SK-N-SH (cell line): ENCODE measurements at regions not wholly inside any gene's neighbourhood (a gene's known extent, or its start where the extent isn't known, plus 50 kb on each side); places are given as distances from the start of the nearest gene placed in this dataset.

Source experiments
- CTCF ChIA-PET: fragments of 300-600, 350-600 bp; formaldehyde crosslinking; extraction: SDS; loops from one replicate; lab custom pipeline; 2021; lab: Yijun Ruan, JAX
- POLR2A ChIA-PET: fragments of 350-600 bp; sonication (Branson Sonifier 250); formaldehyde crosslinking; extraction: SDS; loops from one replicate; lab custom pipeline; 2020; ENCODE audit warnings: antibody characterized with exemption, inconsistent platforms; lab: Yijun Ruan, JAX
- DNase-seq: peaks from one replicate; pipeline ENCODE4 v3.0.0; 2012
- H2AFZ ChIP-seq: fragments of 200-600 bp; sonication (generic); 2 replicates; pipeline ENCODE4 v1.8.1; 2016; ENCODE audit warnings: antibody characterized with exemption, mild to moderate bottlenecking, low read depth
- H3F3A ChIP-seq: fragments of 200-600 bp; sonication (generic); replicated peaks from 2 replicates; pipeline ENCODE3; 2016; ENCODE audit warnings: antibody characterized with exemption, mild to moderate bottlenecking; ENCODE audit not compliant: insufficient read depth
- H3K27ac ChIP-seq, 2 experiments: fragments of 200-500 bp in 1 of 2; fragments of 200-600 bp in 1 of 2; sonication (Bioruptor generic) in 1 of 2; sonication (generic), shearing (Covaris generic) in 1 of 2; 2 replicates each; pipeline versions ENCODE4 v1.5.1 to v1.6.1; 2014 to 2016; ENCODE audit warnings: low read depth in 2 of 2, inconsistent platforms in 1 of 2, low read length in 1 of 2, mild to moderate bottlenecking in 1 of 2, mixed read lengths in 1 of 2
- H3K27me3 ChIP-seq: fragments of 200-600 bp; sonication (generic), shearing (Covaris generic); 2 replicates; pipeline ENCODE4 v1.6.1; 2016; ENCODE audit warnings: mixed run types; ENCODE audit not compliant: insufficient read depth
- H3K36me3 ChIP-seq, 2 experiments: fragments of 200-500 bp in 1 of 2; fragments of 200-600 bp in 1 of 2; sonication (Bioruptor generic) in 1 of 2; sonication (generic) in 1 of 2; replicated peaks in 1 of 2; 2 replicates each; pipeline versions ENCODE3 to v1.5.1; 2014 to 2016; ENCODE audit warnings: low read length in 1 of 2, mild to moderate bottlenecking in 1 of 2; ENCODE audit not compliant: insufficient read depth in 2 of 2, control insufficient read depth in 1 of 2
- H3K4me1 ChIP-seq, 2 experiments: fragments of 200-500 bp in 1 of 2; fragments of 200-600 bp in 1 of 2; sonication (Bioruptor generic) in 1 of 2; sonication (generic), shearing (Covaris generic) in 1 of 2; 2 replicates each; pipeline versions ENCODE4 v1.5.1 to v1.6.1; 2014 to 2016; ENCODE audit warnings: low read depth in 1 of 2, low read length in 1 of 2, mixed run types in 1 of 2; ENCODE audit not compliant: insufficient read depth in 2 of 2, control insufficient read depth in 1 of 2
- H3K4me2 ChIP-seq: fragments of 200-600 bp; sonication (generic), shearing (Covaris generic); 2 replicates; pipeline ENCODE4 v1.6.1; 2017; ENCODE audit warnings: mixed run types
- H3K4me3 ChIP-seq, 2 experiments: fragments of 200-500 bp in 1 of 2; fragments of 200-600 bp in 1 of 2; sonication (Bioruptor generic) in 1 of 2; sonication (generic), shearing (Covaris generic) in 1 of 2; 2 replicates each; pipeline versions ENCODE4 v1.5.1 to v1.8.1; 2014 to 2016; ENCODE audit warnings: low read depth in 2 of 2, inconsistent platforms in 1 of 2, low read length in 1 of 2, mild to moderate bottlenecking in 1 of 2, mixed read lengths in 1 of 2, moderate library complexity in 1 of 2
- H3K79me2 ChIP-seq: fragments of 200-600 bp; sonication (generic); 2 replicates; pipeline ENCODE4 v1.8.1; 2017; ENCODE audit warnings: mild to moderate bottlenecking; ENCODE audit not compliant: insufficient read depth
- H3K9ac ChIP-seq: fragments of 200-600 bp; sonication (generic); 2 replicates; pipeline ENCODE4 v1.6.1; 2017; ENCODE audit warnings: mixed run types
- H3K9me2 ChIP-seq: fragments of 200-600 bp; sonication (generic); 2 replicates; pipeline ENCODE4 v1.6.1; 2017; ENCODE audit warnings: mixed run types
- H3K9me3 ChIP-seq: fragments of 200-600 bp; sonication (generic); 2 replicates; pipeline ENCODE4 v1.6.1; 2017; ENCODE audit warnings: mixed run types, mild to moderate bottlenecking, moderate library complexity
- H4K20me1 ChIP-seq: fragments of 200-600 bp; sonication (generic); 2 replicates; pipeline ENCODE4 v1.6.1; 2017; ENCODE audit warnings: mild to moderate bottlenecking, mixed run types; ENCODE audit not compliant: insufficient read depth
- CHD2 ChIP-seq: fragments of 150-350 bp; IDR thresholded peaks from 2 replicates; pipeline ENCODE4 v1.6.1; 2018; ENCODE audit warnings: low read length; ENCODE audit not compliant: partially characterized antibody
- CTCF ChIP-seq: fragments of 200-600 bp; sonication (generic); IDR thresholded peaks from 2 replicates; pipeline ENCODE4 v1.6.1; 2017; ENCODE audit warnings: antibody characterized with exemption, mild to moderate bottlenecking, moderate library complexity
- FOSL2 ChIP-seq: IDR thresholded peaks from 2 replicates; pipeline ENCODE4 v1.4.0; 2012; ENCODE audit warnings: low read depth, mild to moderate bottlenecking, moderate library complexity, borderline replicate concordance
- FOXM1 ChIP-seq: IDR thresholded peaks from 2 replicates; pipeline ENCODE4 v1.4.0; 2012; ENCODE audit warnings: low read depth, mild to moderate bottlenecking
- GABPA ChIP-seq: IDR thresholded peaks from 2 replicates; pipeline ENCODE4 v1.4.0; 2012; ENCODE audit warnings: low read depth, mild to moderate bottlenecking
- GATA2 ChIP-seq: sonication (generic); formaldehyde crosslinking; IDR thresholded peaks from 2 replicates; pipeline ENCODE4 v1.5.0; 2020; ENCODE audit warnings: mild to moderate bottlenecking, missing genetic modification reagents
- JUND ChIP-seq: IDR thresholded peaks from 2 replicates; pipeline ENCODE4 v1.4.0; 2012
- MAX ChIP-seq: IDR thresholded peaks from 2 replicates; pipeline ENCODE4 v1.4.0; 2012; ENCODE audit warnings: low read depth
- MEF2A ChIP-seq: IDR thresholded peaks from 2 replicates; pipeline ENCODE4 v1.4.0; 2012; ENCODE audit warnings: low read depth, borderline replicate concordance
- MXI1 ChIP-seq: IDR thresholded peaks from 2 replicates; pipeline ENCODE4 v1.6.1; 2012; ENCODE audit warnings: mild to moderate bottlenecking, low read depth, low read length, improper control_type of control experiment
- NFIC ChIP-seq: IDR thresholded peaks from 2 replicates; pipeline ENCODE4 v1.4.0; 2012; ENCODE audit warnings: borderline replicate concordance
- PBX3 ChIP-seq: IDR thresholded peaks from 2 replicates; pipeline ENCODE4; 2012
- POLR2AphosphoS5 ChIP-seq: IDR thresholded peaks from 2 replicates; pipeline ENCODE4 v1.6.1; 2012; ENCODE audit warnings: low read depth, low read length
- RAD21 ChIP-seq: IDR thresholded peaks from 2 replicates; pipeline ENCODE4 v1.6.1; 2012; ENCODE audit warnings: mild to moderate bottlenecking, low read length
- RXRA ChIP-seq: IDR thresholded peaks from 2 replicates; pipeline ENCODE4 v1.4.0; 2012; ENCODE audit warnings: low read depth, mild to moderate bottlenecking, borderline replicate concordance
- SMC3 ChIP-seq: IDR thresholded peaks from 2 replicates; pipeline ENCODE4 v1.6.1; 2012; ENCODE audit warnings: low read depth, low read length, improper control_type of control experiment
- USF1 ChIP-seq: IDR thresholded peaks from 2 replicates; pipeline ENCODE4 v1.4.0; 2012; ENCODE audit warnings: low read depth, borderline replicate concordance
- USF2 ChIP-seq: fragments of 150-350 bp; IDR thresholded peaks from 2 replicates; pipeline ENCODE4 v1.6.1; 2017; ENCODE audit warnings: antibody characterized with exemption, low read length, low read depth, borderline replicate concordance
- ZBTB33 ChIP-seq: IDR thresholded peaks from 2 replicates; pipeline ENCODE4 v1.4.0; 2012; ENCODE audit warnings: low read depth, borderline replicate concordance
- WGBS: methylation state at CpG from one replicate; pipeline ENCODE4 v1.1.6; 2017; ENCODE audit warnings: low lambda C conversion rate; 5-methylcytosine and 5-hydroxymethylcytosine counted together
- TF ChIP-seq, protein P1 (sequence below): fragments of 150-350 bp; IDR thresholded peaks from 2 replicates; pipeline ENCODE4 v1.6.1; 2016; ENCODE audit warnings: mild to moderate bottlenecking, low read depth, low read length

- TF ChIP-seq NFIC = no peak
- no peak for TF ChIP-seq MAX
- no peak for TF ChIP-seq CHD2
- TF ChIP-seq, protein P1, sequence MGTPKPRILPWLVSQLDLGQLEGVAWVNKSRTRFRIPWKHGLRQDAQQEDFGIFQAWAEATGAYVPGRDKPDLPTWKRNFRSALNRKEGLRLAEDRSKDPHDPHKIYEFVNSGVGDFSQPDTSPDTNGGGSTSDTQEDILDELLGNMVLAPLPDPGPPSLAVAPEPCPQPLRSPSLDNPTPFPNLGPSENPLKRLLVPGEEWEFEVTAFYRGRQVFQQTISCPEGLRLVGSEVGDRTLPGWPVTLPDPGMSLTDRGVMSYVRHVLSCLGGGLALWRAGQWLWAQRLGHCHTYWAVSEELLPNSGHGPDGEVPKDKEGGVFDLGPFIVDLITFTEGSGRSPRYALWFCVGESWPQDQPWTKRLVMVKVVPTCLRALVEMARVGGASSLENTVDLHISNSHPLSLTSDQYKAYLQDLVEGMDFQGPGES = no peak
- no peak for TF ChIP-seq MEF2A
- TF ChIP-seq SMC3 = no peak
- no peak for TF ChIP-seq RAD21
- TF ChIP-seq USF1 = no peak
- no peak for TF ChIP-seq JUND
- no peak for TF ChIP-seq RXRA
- no peak for TF ChIP-seq ZBTB33
- no peak for TF ChIP-seq POLR2AphosphoS5
- TF ChIP-seq CTCF = no peak
- no peak for TF ChIP-seq USF2
- no peak for TF ChIP-seq MXI1
- TF ChIP-seq PBX3 = no peak
- TF ChIP-seq GATA2 (CRISPR knock-in tag) = no peak
- no peak for TF ChIP-seq GABPA
- TF ChIP-seq FOXM1 = no peak
- TF ChIP-seq FOSL2 = no peak
- H3F3A ChIP-seq = no peaks in the 10 kb centered on the region
- H3K36me3 ChIP-seq = no peaks in the 10 kb centered on the region
- ChIA-PET CTCF (no interaction called here), POLR2A (no interaction called here)
- no peak overlapping the region for H3K4me3 ChIP-seq
- H4K20me1 ChIP-seq = no peaks in the 10 kb centered on the region
- H3K9me3 ChIP-seq = no peaks in the 10 kb centered on the region
- no peak overlapping the region for H3K27ac ChIP-seq
- 90% methylated on average over 9 of the region's 9 CpGs for WGBS
- H3K4me2 ChIP-seq = no peak overlapping the region
- DNase-seq = no peak
- H3K9me2 ChIP-seq = no peaks in the 10 kb centered on the region
- H3K79me2 ChIP-seq = no peaks in the 10 kb centered on the region
- peaks cover 0 to 7% of the 10 kb centered on the region in 2 experiments; a peak in 1 of 4 replicates for H3K4me1 ChIP-seq
- H3K27me3 ChIP-seq = no peaks in the 10 kb centered on the region; the same call in 1 of the 2 replicates
- H2AFZ ChIP-seq = no peak overlapping the region
- H3K9ac ChIP-seq = no peak overlapping the region
Measured at GRCh38 chr10:30724296-30724695, 94.7 kb upstream of the LYZL2 start.
